GM18508 (cell line): ENCODE measurements at regions not wholly inside any gene's neighbourhood (a gene's known extent, or its start where the extent isn't known, plus 50 kb on each side); places are given as distances from the start of the nearest gene placed in this dataset.
"Not testable (repeated sequence)": the region's sequence is repeated elsewhere in the genome, so short reads cannot be mapped to it uniquely, and the experiment has no call there.

Source experiments
- ATAC-seq: cut with Tn5 transposase; IDR thresholded peaks from one replicate; pipeline ENCODE4 v1.9.1; 2021; ENCODE audit warnings: moderate number of reproducible peaks; ENCODE audit not compliant: insufficient read depth, unreplicated experiment

- no peak for ATAC-seq
Observed at GRCh38 chr12:125996443-125996842, 931.2 kb downstream of the AACS start.

GRCh38 chr12:125999628-126000027 lies 934.4 kb downstream of the AACS start:
- no peak for ATAC-seq

- ATAC-seq, result no peak
Observed at GRCh38 chr12:126019385-126019784, 954.1 kb downstream of the AACS start.

GRCh38 chr12:126021675-126022074 lies 956.4 kb downstream of the AACS start:
- no peak for ATAC-seq

GRCh38 chr12:126027825-126028224 lies 962.6 kb downstream of the AACS start:
- no peak for ATAC-seq

- no peak for ATAC-seq
Observed at GRCh38 chr12:126030573-126030972, 965.3 kb downstream of the AACS start.

- ATAC-seq, result no peak
Observed at GRCh38 chr12:126033751-126034150, 968.5 kb downstream of the AACS start.

GRCh38 chr12:126036348-126036747 lies 971.1 kb downstream of the AACS start:
- ATAC-seq, result no peak

- no peak for ATAC-seq
Observed at GRCh38 chr12:126038434-126038833, 973.2 kb downstream of the AACS start.

GRCh38 chr12:126040307-126040706 lies 975.1 kb downstream of the AACS start:
- no peak for ATAC-seq

- no peak for ATAC-seq
Observed at GRCh38 chr12:126042286-126042685, 977.1 kb downstream of the AACS start.

- not testable (repeated sequence) for ATAC-seq
Observed at GRCh38 chr12:126049501-126049900, 984.3 kb downstream of the AACS start.

- no peak for ATAC-seq
Observed at GRCh38 chr12:126051611-126052107, 986.4 kb downstream of the AACS start.

GRCh38 chr12:126055521-126055920 lies 990.3 kb downstream of the AACS start:
- ATAC-seq, result no peak

- no peak for ATAC-seq
Observed at GRCh38 chr12:126061777-126062176, 996.5 kb downstream of the AACS start.

GRCh38 chr12:126064028-126064427 lies 998.8 kb downstream of the AACS start:
- ATAC-seq, result no peak

- ATAC-seq, result no peak
Observed at GRCh38 chr12:126067626-126068329, 1002.5 kb downstream of the AACS start.

GRCh38 chr12:126069549-126070165 lies 1004.4 kb downstream of the AACS start:
- no peak for ATAC-seq

GRCh38 chr12:126076515-126076914 lies 1011.3 kb downstream of the AACS start:
- no peak for ATAC-seq

- ATAC-seq, result no peak
Observed at GRCh38 chr12:126083926-126084325, 1018.7 kb downstream of the AACS start.

- ATAC-seq, result no peak
Observed at GRCh38 chr12:126084480-126084879, 1019.2 kb downstream of the AACS start.

GRCh38 chr12:126086242-126086641 lies 1021.0 kb downstream of the AACS start:
- ATAC-seq, result no peak
